OCI-LY3 (cell line): ENCODE measurements at regions not wholly inside any gene's neighbourhood (a gene's known extent, or its start where the extent isn't known, plus 50 kb on each side); places are given as distances from the start of the nearest gene placed in this dataset.

Source experiments
- H2AFZ ChIP-seq: fragments of 200-600, 300-600 bp; shearing (Covaris generic); 2 replicates; pipeline ENCODE4 v1.6.0; 2014; ENCODE audit warnings: antibody characterized with exemption, low read depth, low read length
- H3K27ac ChIP-seq: fragments of 200-600, 300-600 bp; sonication (generic); 2 replicates; pipeline ENCODE4 v1.5.1; 2014; ENCODE audit warnings: mild to moderate bottlenecking, low read length, moderate library complexity, mixed read lengths
- H3K27me3 ChIP-seq: fragments of 200-600, 300-600 bp; sonication (generic); 2 replicates; pipeline ENCODE4 v1.6.1; 2014; ENCODE audit warnings: low read depth, low read length, mixed read lengths
- H3K36me3 ChIP-seq: fragments of 200-600, 300-600 bp; sonication (generic); replicated peaks from 2 replicates; pipeline ENCODE3; 2014; ENCODE audit warnings: low read depth, low read length, mixed read lengths
- H3K4me1 ChIP-seq: fragments of 300-600, 200-600 bp; sonication (generic); 2 replicates; pipeline ENCODE4 v1.6.1; 2014; ENCODE audit warnings: low read length, mixed read lengths
- H3K4me2 ChIP-seq: fragments of 200-600, 300-600 bp; sonication (generic); 2 replicates; pipeline ENCODE4 v1.6.1; 2014; ENCODE audit warnings: low read length, mixed read lengths
- H3K4me3 ChIP-seq: fragments of 300-600, 200-600 bp; sonication (generic); 2 replicates; pipeline ENCODE4 v1.5.1; 2014; ENCODE audit warnings: antibody characterized with exemption, mild to moderate bottlenecking, low read length, moderate library complexity
- H3K79me2 ChIP-seq: fragments of 300-600, 200-600 bp; shearing (Covaris generic); 2 replicates; pipeline ENCODE4 v1.6.1; 2014; ENCODE audit warnings: mild to moderate bottlenecking, low read length, mixed read lengths
- H3K9ac ChIP-seq: fragments of 300-600, 200-600 bp; shearing (Covaris generic); 2 replicates; pipeline ENCODE4 v1.6.0; 2014; ENCODE audit warnings: mild to moderate bottlenecking, low read length, moderate library complexity
- H3K9me3 ChIP-seq: fragments of 200-600, 300-600 bp; shearing (Covaris generic); 2 replicates; pipeline ENCODE4 v1.6.1; 2014; ENCODE audit warnings: low read length, mixed read lengths; ENCODE audit not compliant: insufficient read depth
- H4K20me1 ChIP-seq: fragments of 200-600, 300-600 bp; sonication (generic); 2 replicates; pipeline ENCODE4 v1.6.1; 2016; ENCODE audit warnings: low read length, mixed read lengths; ENCODE audit not compliant: insufficient read depth
- CTCF ChIP-seq: fragments of 200-600, 300-600 bp; sonication (generic); IDR thresholded peaks from 2 replicates; pipeline ENCODE4 v1.5.1; 2014; ENCODE audit warnings: antibody characterized with exemption, low read length, low read depth
- EZH2phosphoT487 ChIP-seq: fragments of 200-600 bp; shearing (Covaris generic); IDR thresholded peaks from 2 replicates; pipeline ENCODE4 v1.6.1; 2018; ENCODE audit warnings: antibody characterized with exemption, mixed run types, low read depth

GRCh38 chr3:170749765-170750477, 120.1 kb downstream of the RPL22L1 start:
- H3K27ac ChIP-seq = no peak overlapping the region
- H3K4me1 ChIP-seq = no peaks in the 10 kb centered on the region
- H3K4me2 ChIP-seq = no peak overlapping the region
- H3K4me3 ChIP-seq = no peak overlapping the region
- no peaks in the 10 kb centered on the region for H3K79me2 ChIP-seq
- H4K20me1 ChIP-seq = no peaks in the 10 kb centered on the region
- peaks cover 83% of the 10 kb centered on the region for H3K27me3 ChIP-seq
- H3K9me3 ChIP-seq = no peaks in the 10 kb centered on the region
- H3K36me3 ChIP-seq = no peaks in the 10 kb centered on the region
- H3K9ac ChIP-seq = no peak overlapping the region
- TF ChIP-seq EZH2phosphoT487 (no peak), CTCF (no peak)
- H2AFZ ChIP-seq = no peak overlapping the region

- no peak for TF ChIP-seq EZH2phosphoT487
- no peak for TF ChIP-seq CTCF
- Histone ChIP-seq H3K9ac (no peak overlapping the region), H3K4me3 (no peak overlapping the region), H3K27ac (no peak overlapping the region), H3K36me3 (no peaks in the 10 kb centered on the region), H3K27me3 (peaks cover 80% of the 10 kb centered on the region), H3K79me2 (no peaks in the 10 kb centered on the region), H2AFZ (no peak overlapping the region), H3K4me1 (no peaks in the 10 kb centered on the region), H3K9me3 (no peaks in the 10 kb centered on the region), H3K4me2 (no peak overlapping the region), H4K20me1 (no peaks in the 10 kb centered on the region)
Observed at GRCh38 chr3:170749185-170749584, 120.8 kb downstream of the RPL22L1 start.

- no peak overlapping the region for H3K27ac ChIP-seq
- no peaks in the 10 kb centered on the region for H3K36me3 ChIP-seq
- H3K9me3 ChIP-seq = no peaks in the 10 kb centered on the region
- no peak overlapping the region for H3K4me3 ChIP-seq
- H3K4me2 ChIP-seq = no peak overlapping the region
- H3K27me3 ChIP-seq = peaks cover 65% of the 10 kb centered on the region
- H3K79me2 ChIP-seq = no peaks in the 10 kb centered on the region
- H3K9ac ChIP-seq = no peak overlapping the region
- H2AFZ ChIP-seq = no peak overlapping the region
- no peaks in the 10 kb centered on the region for H3K4me1 ChIP-seq
- TF ChIP-seq EZH2phosphoT487 (no peak), CTCF (no peak)
- H4K20me1 ChIP-seq = no peaks in the 10 kb centered on the region
Observed at GRCh38 chr3:170746175-170746942, 123.6 kb downstream of the RPL22L1 start.

GRCh38 chr3:170745211-170745718, 124.7 kb downstream of the RPL22L1 start:
- H3K4me2 ChIP-seq = no peak overlapping the region

More at GRCh38 chr3:170745211-170745718, 124.7 kb downstream of the RPL22L1 start:
- H3K4me3 ChIP-seq = no peak overlapping the region
- peaks cover 57% of the 10 kb centered on the region for H3K27me3 ChIP-seq
- no peaks in the 10 kb centered on the region for H3K4me1 ChIP-seq
- H3K36me3 ChIP-seq = no peaks in the 10 kb centered on the region
- H3K9ac ChIP-seq = no peak overlapping the region
- no peaks in the 10 kb centered on the region for H4K20me1 ChIP-seq
- no peak overlapping the region for H2AFZ ChIP-seq
- H3K79me2 ChIP-seq = no peaks in the 10 kb centered on the region
- no peaks in the 10 kb centered on the region for H3K9me3 ChIP-seq
- TF ChIP-seq CTCF = no peak
- TF ChIP-seq EZH2phosphoT487 = no peak
- no peak overlapping the region for H3K27ac ChIP-seq
